OCI-LY7 (cell line): ENCODE measurements at regions not wholly inside any gene's neighbourhood (a gene's known extent, or its start where the extent isn't known, plus 50 kb on each side); places are given as distances from the start of the nearest gene placed in this dataset.

Experiments used
- CTCF ChIP-seq: fragments of 200-600 bp; sonication (generic); conservative IDR thresholded peaks from 2 replicates; pipeline ENCODE4 v1.5.1; 2014; ENCODE audit warnings: mild to moderate bottlenecking, antibody characterized with exemption, low read length, moderate library complexity, mixed read lengths
- EZH2phosphoT487 ChIP-seq: fragments of 200-600 bp; sonication (generic); IDR thresholded peaks from 2 replicates; pipeline ENCODE4 v1.6.1; 2018; ENCODE audit warnings: low read depth, borderline replicate concordance, mild to moderate bottlenecking, mixed run types, antibody characterized with exemption, low read length, moderate library complexity, mixed read lengths

- TF ChIP-seq CTCF: no peak
- TF ChIP-seq EZH2phosphoT487: no peak
Measured at GRCh38 chr17:5781236-5781927, 197.1 kb upstream of the NLRP1 start.
